ENCODE measurements at regions not wholly inside any gene's neighbourhood (a gene's known extent, or its start where the extent isn't known, plus 50 kb on each side); places are given as distances from the start of the nearest gene placed in this dataset.

DNA sequence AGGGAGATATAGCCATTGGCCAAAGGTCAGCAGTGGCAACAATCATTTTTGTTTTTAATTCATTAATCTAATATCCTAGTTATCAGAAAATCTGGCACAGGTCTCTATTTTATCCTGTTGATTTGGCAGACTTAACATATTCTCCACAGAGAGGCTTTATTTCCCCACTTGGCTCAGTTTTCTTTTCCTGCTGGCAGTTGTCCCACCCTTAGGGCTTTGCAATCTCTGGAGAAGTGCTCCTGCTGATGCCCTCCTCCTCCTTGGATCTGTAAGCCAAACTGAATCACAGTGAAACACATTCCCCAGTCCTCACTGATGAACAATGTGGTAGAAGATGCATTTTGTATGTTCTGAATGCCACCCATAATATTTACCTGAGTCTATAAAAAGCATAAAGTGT, 889.7 kb downstream of the PDHA2 start:
- no peak overlapping the region for H3K4me3 ChIP-seq
- H3K27ac ChIP-seq, result no peak overlapping the region
- TF ChIP-seq, protein P1, sequence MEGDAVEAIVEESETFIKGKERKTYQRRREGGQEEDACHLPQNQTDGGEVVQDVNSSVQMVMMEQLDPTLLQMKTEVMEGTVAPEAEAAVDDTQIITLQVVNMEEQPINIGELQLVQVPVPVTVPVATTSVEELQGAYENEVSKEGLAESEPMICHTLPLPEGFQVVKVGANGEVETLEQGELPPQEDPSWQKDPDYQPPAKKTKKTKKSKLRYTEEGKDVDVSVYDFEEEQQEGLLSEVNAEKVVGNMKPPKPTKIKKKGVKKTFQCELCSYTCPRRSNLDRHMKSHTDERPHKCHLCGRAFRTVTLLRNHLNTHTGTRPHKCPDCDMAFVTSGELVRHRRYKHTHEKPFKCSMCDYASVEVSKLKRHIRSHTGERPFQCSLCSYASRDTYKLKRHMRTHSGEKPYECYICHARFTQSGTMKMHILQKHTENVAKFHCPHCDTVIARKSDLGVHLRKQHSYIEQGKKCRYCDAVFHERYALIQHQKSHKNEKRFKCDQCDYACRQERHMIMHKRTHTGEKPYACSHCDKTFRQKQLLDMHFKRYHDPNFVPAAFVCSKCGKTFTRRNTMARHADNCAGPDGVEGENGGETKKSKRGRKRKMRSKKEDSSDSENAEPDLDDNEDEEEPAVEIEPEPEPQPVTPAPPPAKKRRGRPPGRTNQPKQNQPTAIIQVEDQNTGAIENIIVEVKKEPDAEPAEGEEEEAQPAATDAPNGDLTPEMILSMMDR (IDR thresholded peaks at IDR 0.05), result no peak
- no peak for DNase-seq (ENCODE audit: low spot score)

DNA sequence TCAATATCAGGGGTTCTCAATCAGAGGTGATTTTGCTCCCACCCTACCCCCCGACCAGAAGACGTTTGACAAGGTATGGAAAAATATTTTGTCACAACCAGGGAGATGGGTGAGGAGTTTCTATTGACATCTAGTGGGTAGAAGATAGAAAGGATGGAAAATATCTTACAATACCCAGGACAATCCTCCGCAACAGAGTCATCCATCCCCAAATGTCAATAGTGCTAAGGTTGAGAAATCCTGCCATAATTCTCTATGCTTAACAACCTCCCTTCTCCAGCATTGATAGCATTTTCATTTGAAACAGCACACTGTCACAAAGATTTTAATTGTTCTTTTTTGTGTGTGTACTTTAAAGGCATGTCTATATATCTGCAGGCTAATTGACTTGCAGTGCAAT, 890.5 kb downstream of the PDHA2 start:
- Histone ChIP-seq H3K27ac (no peak overlapping the region), H3K4me3 (no peak overlapping the region)
- no peak for DNase-seq (ENCODE audit: low spot score)
- TF ChIP-seq, protein P1 (IDR thresholded peaks at IDR 0.05), result no peak

DNA sequence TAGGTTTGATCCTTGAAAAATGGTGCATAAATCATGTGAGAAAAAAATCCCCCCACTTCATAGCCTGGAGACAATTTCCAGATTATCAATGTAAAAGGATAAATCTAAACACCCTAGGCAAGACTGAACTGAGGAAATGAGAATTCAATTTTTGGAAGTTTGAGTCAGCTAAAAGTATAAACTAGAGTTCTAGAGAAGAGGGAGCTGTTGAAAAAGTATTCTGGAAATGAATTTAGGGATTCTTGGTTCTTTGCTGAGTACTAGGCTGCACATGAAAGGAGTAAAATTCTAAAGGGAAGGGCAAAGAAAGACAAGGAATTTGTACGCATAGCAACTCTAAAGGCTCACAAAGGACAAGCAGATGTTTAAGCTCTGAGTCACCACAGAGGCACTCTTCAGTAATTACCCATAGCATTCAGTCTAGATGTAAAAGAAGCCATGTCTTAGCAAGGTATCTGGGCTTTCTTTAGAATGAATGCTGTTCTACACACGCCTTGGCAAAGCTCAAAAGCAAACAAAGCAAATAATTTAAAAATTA, 896.5 kb downstream of the PDHA2 start:
- Histone ChIP-seq H3K27ac (no peak overlapping the region), H3K4me3 (no peak overlapping the region)
- no peak for DNase-seq (ENCODE audit: low spot score)
- TF ChIP-seq, protein P1 (IDR thresholded peaks at IDR 0.05), result no peak

DNA sequence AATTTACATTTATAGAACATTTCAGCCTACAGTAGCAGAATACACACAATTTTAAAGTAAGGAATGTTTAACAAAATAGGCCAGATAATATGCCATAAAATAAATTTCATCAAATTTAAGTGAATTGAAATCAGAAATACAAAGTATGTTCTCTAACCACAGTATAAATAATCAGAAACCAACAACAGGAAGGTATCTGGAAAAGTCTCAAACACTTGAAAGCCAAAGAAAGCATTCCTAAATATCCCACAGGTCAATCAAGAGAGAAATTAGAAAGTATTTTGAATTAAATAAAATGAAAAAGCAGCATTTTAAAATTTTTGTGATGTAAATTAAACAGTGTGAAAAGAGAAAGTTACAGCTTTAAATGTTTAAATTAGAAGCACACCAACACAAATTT, 899.2 kb downstream of the PDHA2 start:
- TF ChIP-seq, protein P1 (IDR thresholded peaks at IDR 0.05), result no peak
- DNase-seq (ENCODE audit: low spot score), result no peak
- Histone ChIP-seq H3K4me3 (no peak overlapping the region), H3K27ac (no peak overlapping the region)

DNA sequence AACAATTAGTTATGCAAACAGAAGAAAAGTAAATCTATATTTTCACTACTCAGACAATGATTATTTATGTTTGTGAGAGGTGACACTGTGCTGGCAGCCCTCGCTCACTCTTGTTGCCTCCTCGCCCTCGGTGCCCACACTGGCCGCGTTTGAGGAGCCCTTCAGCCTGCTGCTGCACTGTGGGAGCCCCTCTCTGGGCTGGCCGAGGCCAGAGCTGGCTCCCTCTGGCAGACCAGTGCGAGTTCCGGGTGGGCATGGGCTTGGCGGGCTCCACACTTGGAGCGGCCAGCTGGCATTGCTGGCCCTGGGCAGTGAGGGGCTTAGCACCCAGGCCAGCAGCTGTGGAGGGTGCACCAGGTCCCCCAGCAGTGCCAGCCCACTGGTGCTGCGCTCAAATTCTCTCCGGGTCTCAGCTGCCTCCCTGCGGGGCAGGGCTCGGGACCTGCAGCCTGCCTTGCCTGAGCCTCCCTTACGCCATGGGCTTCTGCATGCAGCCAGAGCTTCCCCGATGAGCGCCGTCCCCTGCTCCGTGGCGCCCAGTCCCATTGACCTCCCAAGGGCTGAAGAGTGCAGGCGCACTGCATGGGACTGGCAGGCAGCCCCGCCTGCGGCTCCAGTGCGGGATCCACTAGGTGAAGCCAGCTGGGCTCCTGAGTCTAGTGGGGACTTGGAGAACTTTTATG, 902.6 kb downstream of the PDHA2 start:
- DNase-seq (ENCODE audit: low spot score), result no peak
- Histone ChIP-seq H3K27ac (no peak overlapping the region), H3K4me3 (no peak overlapping the region)
- TF ChIP-seq, protein P1 (IDR thresholded peaks at IDR 0.05), result no peak

DNA sequence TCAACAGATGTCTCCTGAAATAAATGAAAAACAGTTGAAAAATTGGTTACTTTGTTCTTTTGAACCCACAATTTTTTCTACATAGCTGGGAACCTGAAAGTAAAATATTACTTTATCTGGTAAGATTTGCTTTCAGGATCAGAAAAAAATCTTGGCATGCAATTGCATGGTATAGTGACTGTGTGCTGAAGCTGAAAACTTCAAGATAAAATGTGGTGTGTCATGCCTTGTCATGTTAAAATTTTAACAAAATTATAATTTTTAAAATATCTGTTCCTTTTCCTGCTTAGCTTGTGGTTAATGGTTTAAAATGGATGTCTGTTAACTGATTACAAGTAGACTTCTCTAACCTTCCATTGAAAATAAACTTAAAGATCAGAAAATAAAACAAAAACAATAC, 904.8 kb downstream of the PDHA2 start:
- Histone ChIP-seq H3K4me3 (no peak overlapping the region), H3K27ac (no peak overlapping the region)
- DNase-seq (ENCODE audit: low spot score), result no peak
- TF ChIP-seq, protein P1 (IDR thresholded peaks at IDR 0.05), result no peak

DNA sequence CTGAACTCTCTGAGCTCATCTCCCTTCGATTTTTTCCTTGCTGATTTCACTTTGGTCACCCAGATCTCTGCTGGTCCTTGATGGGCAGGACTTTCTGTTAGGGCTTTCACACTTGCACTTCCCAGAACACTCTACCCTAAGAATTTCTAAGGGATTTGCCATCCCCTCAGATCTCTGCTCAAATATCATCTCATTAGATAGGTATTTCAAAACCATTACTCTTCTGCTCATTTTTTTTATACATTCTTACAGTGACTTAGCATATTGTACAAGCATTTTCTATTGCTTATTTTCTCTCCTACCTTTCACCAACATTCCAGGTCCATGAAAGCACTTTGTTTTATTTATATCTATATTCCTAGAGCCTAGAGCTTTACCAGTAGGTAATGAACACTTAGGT, 913.3 kb downstream of the PDHA2 start:
- H3K4me3 ChIP-seq, result no peak overlapping the region
- TF ChIP-seq, protein P1 (IDR thresholded peaks at IDR 0.05), result no peak
- no peak for DNase-seq (ENCODE audit: low spot score)
- no peak overlapping the region for H3K27ac ChIP-seq

Measured in coronary artery (tissue), 2 donors.